IMR-90 (cell line): ENCODE measurements at regions not wholly inside any gene's neighbourhood (a gene's known extent, or its start where the extent isn't known, plus 50 kb on each side); places are given as distances from the start of the nearest gene placed in this dataset.

Source experiments
- ATAC-seq: fragments of 200-7000 bp; cut with Tn5 transposase; 2 replicates; pipeline ENCODE4 v1.9.1; 2020; ENCODE audit warnings: low read depth, mild to moderate bottlenecking, moderate library complexity
- BruUV-seq: library from RNA; stranded (reverse); fragments of 400-500 nt; replicated peaks from 2 replicates; lab custom pipeline; 2021; lab: Mats Ljungman, UMichigan
- CTCF ChIA-PET: fragments of 300-600 bp; formaldehyde crosslinking; extraction: SDS; loops from one replicate; lab custom pipeline; 2021; ENCODE audit warnings: antibody characterized with exemption; lab: Yijun Ruan, JAX
- POLR2A ChIA-PET: fragments of 300-600 bp; sonication (Branson Sonifier 250); formaldehyde crosslinking; loops from one replicate; lab custom pipeline; 2022; ENCODE audit warnings: antibody characterized with exemption; ENCODE audit not compliant: unreplicated experiment; lab: Charles Lee
- DNase-seq: peaks from one replicate; pipeline ENCODE4 v3.0.0; 2013
- H2AFZ ChIP-seq: replicated peaks from 2 replicates; pipeline ENCODE3; 2013; ENCODE audit warnings: low read length, mild to moderate bottlenecking; ENCODE audit not compliant: poor library complexity
- H2AK5ac ChIP-seq: 2 replicates; pipeline ENCODE4 v1.6.1; 2013; ENCODE audit warnings: low read depth, low read length, inconsistent platforms
- H2AK9ac ChIP-seq: replicated peaks from 2 replicates; pipeline ENCODE3; 2013; ENCODE audit warnings: mild to moderate bottlenecking, low read depth, low read length, moderate library complexity; ENCODE audit not compliant: poor library complexity
- H2BK120ac ChIP-seq: 2 replicates; pipeline ENCODE4 v1.6.1; 2013; ENCODE audit warnings: low read depth, low read length, inconsistent platforms
- H2BK15ac ChIP-seq: 3 replicates; pipeline ENCODE4 v1.6.1; 2013; ENCODE audit warnings: low read depth, low read length, inconsistent platforms
- H2BK20ac ChIP-seq: 2 replicates; pipeline ENCODE4 v1.6.1; 2013; ENCODE audit warnings: low read depth, mild to moderate bottlenecking, inconsistent platforms, low read length, moderate library complexity
- H2BK5ac ChIP-seq: 2 replicates; pipeline ENCODE4 v1.6.1; 2013; ENCODE audit warnings: mild to moderate bottlenecking, low read depth, low read length, inconsistent platforms; ENCODE audit not compliant: poor library complexity, severe bottlenecking
- H3K14ac ChIP-seq: replicated peaks from 2 replicates; pipeline ENCODE4 v1.6.1; 2013; ENCODE audit warnings: low read depth, low read length, inconsistent platforms
- H3K18ac ChIP-seq: 2 replicates; pipeline ENCODE4 v1.6.1; 2013; ENCODE audit warnings: low read depth, low read length, control low read depth
- H3K23ac ChIP-seq: 2 replicates; pipeline ENCODE4 v1.6.1; 2013; ENCODE audit warnings: low read depth, low read length, inconsistent platforms
- H3K27ac ChIP-seq: 2 replicates; pipeline ENCODE4 v1.5.1; 2013; ENCODE audit warnings: mild to moderate bottlenecking, control low read depth, low read length; ENCODE audit not compliant: insufficient read depth
- H3K27me3 ChIP-seq: 2 replicates; pipeline ENCODE4 v1.6.1; 2013; ENCODE audit warnings: low read length; ENCODE audit not compliant: control insufficient read depth, insufficient read depth
- H3K36me3 ChIP-seq: 2 replicates; pipeline ENCODE4 v1.6.1; 2013; ENCODE audit warnings: low read length, mixed read lengths; ENCODE audit not compliant: control insufficient read depth, insufficient read depth
- H3K4ac ChIP-seq: 2 replicates; pipeline ENCODE4 v1.6.1; 2013; ENCODE audit warnings: low read depth, low read length, inconsistent platforms
- H3K4me1 ChIP-seq: 2 replicates; pipeline ENCODE4 v1.6.1; 2013; ENCODE audit warnings: low read length, mixed read lengths; ENCODE audit not compliant: control insufficient read depth, insufficient read depth
- H3K4me2 ChIP-seq: 2 replicates; pipeline ENCODE4 v1.6.1; 2013; ENCODE audit warnings: low read depth, mild to moderate bottlenecking, control low read depth, low read length, moderate library complexity
- H3K4me3 ChIP-seq: 2 replicates; pipeline ENCODE4 v1.5.1; 2013; ENCODE audit warnings: low read depth, mild to moderate bottlenecking, control low read depth, low read length, moderate library complexity; ENCODE audit not compliant: insufficient read depth
- H3K56ac ChIP-seq: 2 replicates; pipeline ENCODE4 v1.6.1; 2013; ENCODE audit warnings: low read length, inconsistent platforms; ENCODE audit not compliant: insufficient read depth; ENCODE audit errors: extremely low read depth
- H3K79me1 ChIP-seq, 2 experiments: 2 replicates each; pipeline ENCODE4 v1.6.1; 2013; ENCODE audit warnings: low read length in 2 of 2, inconsistent platforms in 1 of 2, low read depth in 1 of 2
- H3K9ac ChIP-seq: 2 replicates; pipeline ENCODE4 v1.6.1; 2013; ENCODE audit warnings: low read depth, low read length, control low read depth
- H3K9me1 ChIP-seq: 2 replicates; pipeline ENCODE4 v1.6.1; 2013; ENCODE audit warnings: low read length, inconsistent platforms; ENCODE audit not compliant: insufficient read depth
- H3K9me3 ChIP-seq: 2 replicates; pipeline ENCODE4 v1.6.1; 2013; ENCODE audit warnings: low read length; ENCODE audit not compliant: control insufficient read depth, insufficient read depth
- H4K20me1 ChIP-seq: 2 replicates; pipeline ENCODE4 v1.6.1; 2013; ENCODE audit warnings: low read length, inconsistent platforms; ENCODE audit not compliant: insufficient read depth
- H4K5ac ChIP-seq: 2 replicates; pipeline ENCODE4 v1.6.1; 2013; ENCODE audit warnings: mild to moderate bottlenecking, low read depth, low read length, control low read depth
- H4K8ac ChIP-seq, 2 experiments: 2 replicates each; pipeline ENCODE4 v1.6.1; 2013; ENCODE audit warnings: low read depth in 2 of 2, low read length in 2 of 2, control low read depth in 1 of 2, inconsistent platforms in 1 of 2
- H4K91ac ChIP-seq: 2 replicates; pipeline ENCODE4 v1.6.1; 2013; ENCODE audit warnings: low read depth, low read length, inconsistent platforms; ENCODE audit not compliant: insufficient read depth
- CEBPB ChIP-seq: IDR thresholded peaks from 2 replicates; pipeline ENCODE4 v1.6.1; 2012; ENCODE audit warnings: low read depth, low read length, improper control_type of control experiment
- CHD1 ChIP-seq: IDR thresholded peaks from 2 replicates; pipeline ENCODE4 v1.6.1; 2012; ENCODE audit warnings: low read depth, low read length, improper control_type of control experiment
- FOS ChIP-seq: fragments of 150-350 bp; IDR thresholded peaks from 2 replicates; pipeline ENCODE4 v1.6.1; 2016; ENCODE audit warnings: low read depth, low read length
- MAFK ChIP-seq: IDR thresholded peaks from 2 replicates; pipeline ENCODE4 v1.6.1; 2012; ENCODE audit warnings: low read depth, low read length, improper control_type of control experiment
- RFX5 ChIP-seq: IDR thresholded peaks from 2 replicates; pipeline ENCODE4 v1.8.0; 2012; ENCODE audit warnings: low read depth, mild to moderate bottlenecking, low read length, moderate library complexity
- WGBS, 2 experiments: methylation state at CpG; one replicate each; pipeline versions ENCODE4 v1.1.5 to v1.1.7; 2013; ENCODE audit warnings: missing lambda C conversion rate in 2 of 2; ENCODE audit not compliant: insufficient read length in 1 of 2; ENCODE audit errors: extremely low coverage in 2 of 2; 5-methylcytosine and 5-hydroxymethylcytosine counted together
- dilution Hi-C: fragments of 300-500 bp; cut with HindIII; formaldehyde crosslinking; loops from one replicate; pipeline ENCODE4 v1.14.3; 2018; ENCODE audit warnings: low sequenced_read_pairs; ENCODE audit not compliant: unreplicated experiment
- in situ Hi-C: fragments of 300-500 bp; cut with MboI; formaldehyde crosslinking; loops from 3 replicates; pipeline ENCODE4 v1.14.3; 2019; ENCODE audit warnings: low sequenced_read_pairs, inconsistent platforms, mixed read lengths
- intact Hi-C: fragments of 100-400 bp; cut with micrococcal nuclease; formaldehyde crosslinking; loops from 2 replicates; pipeline ENCODE4 v1.10.0; 2022

GRCh38 chr6:175680-176079 is 116.6 kb upstream of the DUSP22 start:
- in situ Hi-C loops (no loop called here), dilution Hi-C loops (no loop called here), intact Hi-C loops (no loop called here)
- CTCF ChIA-PET: no interaction called here
- H3K9me1 ChIP-seq: no peaks in the 10 kb centered on the region
- no peak overlapping the region for H2AFZ ChIP-seq
- H2AK9ac ChIP-seq: no peak overlapping the region
- H2BK15ac ChIP-seq: no peak overlapping the region
- DNase-seq (no peak), ATAC-seq (no peak)
- H3K18ac ChIP-seq: no peak overlapping the region
- peaks cover 2% of the 10 kb centered on the region; the same call in 1 of the 2 replicates for H3K27me3 ChIP-seq
- TF ChIP-seq CEBPB (no peak), CHD1 (no peak), MAFK (no peak), FOS (no peak), RFX5 (no peak)
- no peak overlapping the region for H3K23ac ChIP-seq
- no peak overlapping the region for H3K9ac ChIP-seq
- BruUV-seq: no TSS peak
- H3K4me3 ChIP-seq: no peak overlapping the region
- H3K79me1 ChIP-seq: no peaks in the 10 kb centered on the region
- no peak overlapping the region for H4K5ac ChIP-seq
- H2AK5ac ChIP-seq: no peak overlapping the region
- H2BK20ac ChIP-seq: no peak overlapping the region
- H3K14ac ChIP-seq: no peak overlapping the region
- H3K36me3 ChIP-seq: no peaks in the 10 kb centered on the region
- H3K56ac ChIP-seq: no peak overlapping the region
- no peak overlapping the region for H2BK120ac ChIP-seq
- POLR2A ChIA-PET: no interaction called here
- no peaks in the 10 kb centered on the region for H3K4me1 ChIP-seq
- H3K27ac ChIP-seq: no peak overlapping the region
- H3K9me3 ChIP-seq: no peaks in the 10 kb centered on the region
- WGBS, 2 experiments: no CpG with 5 or more reads among the region's 2 CpGs
- no peak overlapping the region for H3K4me2 ChIP-seq
- no peak overlapping the region for H2BK5ac ChIP-seq
- H4K8ac ChIP-seq: no peak overlapping the region
- H4K20me1 ChIP-seq: no peaks in the 10 kb centered on the region
- H4K91ac ChIP-seq: no peak overlapping the region
- no peak overlapping the region for H3K4ac ChIP-seq
